NCI-H82 treated with DMSO at 0.1 percent for 48 hours (cell line): ENCODE measurements at regions not wholly inside any gene's neighbourhood (a gene's known extent, or its start where the extent isn't known, plus 50 kb on each side); places are given as distances from the start of the nearest gene placed in this dataset.
"Not testable (repeated sequence)": the region's sequence is repeated elsewhere in the genome, so short reads cannot be mapped to it uniquely, and the experiment has no call there.

Experiments
- DNase-seq: peaks from one replicate; lab custom pipeline; 2025; ENCODE audit not compliant: unreplicated experiment; lab: John Stamatoyannopoulos, UW

DNA sequence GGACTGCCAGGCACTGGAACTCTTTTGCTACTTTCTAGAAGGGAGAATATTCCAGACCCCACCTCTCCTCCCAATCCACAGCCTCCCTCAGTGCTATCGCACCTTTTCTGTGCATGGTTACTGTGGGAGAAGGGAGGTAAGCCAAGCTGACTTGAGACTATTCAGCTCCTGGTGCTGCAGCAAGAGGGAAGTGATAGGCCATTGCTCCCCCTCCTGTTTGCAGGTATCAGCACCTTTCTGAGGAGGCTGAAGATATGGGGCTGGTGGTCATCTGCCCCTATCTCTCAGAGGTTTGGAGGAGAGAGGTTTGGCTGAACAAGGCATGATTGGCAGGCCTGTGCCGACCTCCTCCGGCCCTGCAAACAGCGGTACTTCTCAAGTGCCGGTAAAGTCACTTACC is 103.3 kb upstream of the GATB start:
- DNase-seq = no peak

- DNase-seq = no peak
Observed at GRCh38 chr4:151862766-151863165, 102.0 kb upstream of the GATB start.

DNA sequence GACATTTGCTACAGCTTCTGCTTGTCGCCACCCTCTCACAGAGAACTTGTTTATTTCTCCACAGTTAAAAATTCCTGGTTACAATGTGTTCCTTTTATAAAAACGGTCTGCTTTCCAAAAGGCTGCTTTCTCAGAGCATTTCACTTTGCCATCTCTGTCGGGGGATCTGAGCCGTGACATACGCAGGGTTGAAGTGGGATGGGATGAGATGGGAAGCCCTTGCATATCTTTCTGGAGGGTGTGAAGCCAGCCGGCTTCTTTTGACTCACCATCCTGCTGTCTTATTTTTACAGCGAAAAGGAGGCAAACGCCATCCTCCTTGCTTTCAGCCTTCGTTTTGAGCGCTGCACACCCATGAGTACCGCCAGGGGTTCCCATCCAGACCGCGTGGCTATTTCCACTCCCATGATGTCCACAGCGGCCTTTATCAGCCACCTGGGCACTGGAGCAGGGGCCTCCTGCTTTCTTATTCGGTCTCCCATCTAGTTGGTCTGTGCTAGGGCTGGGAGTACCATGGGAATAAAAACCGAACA is 99.8 kb upstream of the GATB start:
- no peak for DNase-seq

DNA sequence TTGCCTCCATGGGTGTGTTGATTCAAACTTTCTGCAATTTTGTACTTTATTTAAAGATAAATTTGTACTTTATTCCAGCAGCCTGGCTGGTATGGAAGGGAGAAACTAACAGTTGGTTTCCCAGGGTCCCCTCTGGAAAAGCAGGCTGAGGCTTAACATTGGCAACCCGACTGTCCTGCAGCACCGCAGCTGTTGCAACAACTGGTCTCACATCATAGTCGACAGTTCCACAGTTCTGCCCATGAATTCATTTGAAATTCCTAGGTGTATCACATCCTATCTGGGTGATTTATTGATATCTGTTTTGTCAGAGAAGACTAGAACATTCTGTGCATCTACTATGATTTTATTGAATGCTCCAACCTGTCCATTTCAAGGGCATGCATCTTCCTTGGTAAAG is 98.8 kb upstream of the GATB start:
- DNase-seq = no peak

DNA sequence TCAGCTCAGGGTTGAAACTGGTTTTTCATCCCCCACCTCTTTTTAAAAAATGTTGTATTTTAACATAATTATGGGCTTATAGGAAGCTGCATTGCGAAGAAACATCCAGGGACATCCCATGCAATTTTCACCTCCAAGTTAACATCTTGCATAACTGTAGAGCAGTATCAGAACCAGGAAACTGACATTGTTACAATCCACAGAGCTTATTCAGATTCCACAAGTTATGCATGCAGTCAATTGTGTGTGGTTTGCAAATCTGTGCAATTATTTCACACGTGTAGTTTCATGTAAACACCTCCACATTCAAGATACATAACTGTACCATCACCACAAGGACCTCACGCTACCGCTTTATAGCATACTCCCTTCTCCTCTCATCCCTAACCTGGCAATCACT is 97.5 kb upstream of the GATB start:
- DNase-seq = no peak

DNA sequence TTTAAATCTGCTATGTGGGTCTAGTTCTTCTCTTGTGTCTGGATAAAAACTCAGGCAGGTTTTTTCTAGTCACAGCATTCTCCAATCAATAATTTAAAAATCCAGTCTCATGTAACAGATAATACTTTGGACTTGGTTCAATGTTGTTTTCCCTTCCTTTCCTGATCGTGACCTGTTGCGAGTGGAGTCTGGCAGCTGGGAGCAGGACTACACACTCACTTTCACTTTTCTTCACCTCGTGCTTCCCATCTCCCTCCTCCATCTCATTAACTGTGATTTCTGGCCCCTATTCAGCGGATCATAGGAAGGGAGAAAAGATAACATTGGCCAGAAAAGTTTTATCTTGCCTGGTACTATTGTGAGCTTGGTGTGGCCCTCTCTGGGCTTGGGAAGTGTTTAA is 96.6 kb upstream of the GATB start:
- DNase-seq = no peak

DNA sequence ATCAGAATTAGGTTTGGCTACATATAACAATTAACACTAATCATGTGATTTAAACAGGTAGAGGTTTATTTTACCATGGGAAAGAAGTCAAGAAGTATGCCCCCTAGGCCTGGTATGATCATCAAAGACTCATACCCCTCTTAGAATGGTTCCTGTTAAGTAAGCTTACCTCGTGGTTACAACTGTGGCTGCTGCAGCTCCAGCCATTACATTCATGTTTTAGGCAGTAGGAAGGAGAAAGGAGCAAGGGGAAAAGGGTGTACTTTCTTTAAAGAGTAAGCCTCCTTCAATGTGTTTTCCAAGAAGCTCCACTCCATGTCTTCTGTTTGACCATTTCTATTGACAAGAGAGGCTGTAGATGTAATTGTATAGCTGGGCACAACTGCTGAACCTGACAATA is 94.9 kb upstream of the GATB start:
- DNase-seq = no peak

DNA sequence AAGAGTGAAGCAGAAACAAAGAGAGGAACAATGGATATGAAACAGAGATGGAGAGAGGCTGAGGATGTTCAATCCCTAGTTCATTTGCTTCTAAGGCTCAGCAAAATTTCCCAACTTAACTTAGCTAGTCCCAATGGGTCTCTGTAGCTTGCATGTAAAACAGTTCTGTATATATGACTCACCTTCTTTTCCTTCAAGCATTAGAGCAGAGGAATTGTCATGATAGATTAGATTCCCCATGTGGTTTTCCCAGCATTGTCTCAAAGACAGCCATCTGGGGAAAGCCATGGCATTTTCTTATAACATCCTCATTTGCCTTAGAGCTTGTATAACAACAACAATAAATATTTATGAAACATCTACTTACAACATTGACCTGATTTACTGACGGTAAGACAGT is 93.9 kb upstream of the GATB start:
- no peak for DNase-seq

GRCh38 chr4:151853034-151853433 is 92.2 kb upstream of the GATB start:
- DNase-seq = no peak

DNA sequence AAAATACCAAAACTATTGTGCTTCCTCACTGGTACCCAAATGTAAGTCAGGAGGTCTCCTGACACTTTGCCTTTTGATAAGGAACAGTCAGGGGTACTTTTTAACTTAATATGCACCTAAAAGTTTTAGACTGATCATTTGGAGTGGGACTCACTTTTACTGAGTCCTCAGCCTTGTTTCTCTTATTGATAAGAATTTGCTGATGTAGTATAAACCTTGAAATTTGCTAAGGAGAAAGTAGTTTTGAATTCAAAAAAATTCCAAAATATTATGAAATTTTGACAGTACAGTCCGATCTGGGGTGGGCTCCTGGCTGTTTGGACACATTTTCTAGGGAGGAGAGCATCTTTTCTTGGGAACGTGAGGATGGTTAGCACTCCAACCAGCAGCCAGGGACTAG is 91.4 kb upstream of the GATB start:
- DNase-seq = no peak

- DNase-seq = no peak
Observed at GRCh38 chr4:151851354-151851753, 90.5 kb upstream of the GATB start.

GRCh38 chr4:151850791-151851213 is 90.0 kb upstream of the GATB start:
- DNase-seq = no peak

- not testable (repeated sequence) for DNase-seq
Observed at GRCh38 chr4:151845551-151845950, 84.7 kb upstream of the GATB start.

GRCh38 chr4:151842430-151843079 is 81.7 kb upstream of the GATB start:
- no peak for DNase-seq

GRCh38 chr4:151841107-151841506 is 80.3 kb upstream of the GATB start:
- no peak for DNase-seq

DNA sequence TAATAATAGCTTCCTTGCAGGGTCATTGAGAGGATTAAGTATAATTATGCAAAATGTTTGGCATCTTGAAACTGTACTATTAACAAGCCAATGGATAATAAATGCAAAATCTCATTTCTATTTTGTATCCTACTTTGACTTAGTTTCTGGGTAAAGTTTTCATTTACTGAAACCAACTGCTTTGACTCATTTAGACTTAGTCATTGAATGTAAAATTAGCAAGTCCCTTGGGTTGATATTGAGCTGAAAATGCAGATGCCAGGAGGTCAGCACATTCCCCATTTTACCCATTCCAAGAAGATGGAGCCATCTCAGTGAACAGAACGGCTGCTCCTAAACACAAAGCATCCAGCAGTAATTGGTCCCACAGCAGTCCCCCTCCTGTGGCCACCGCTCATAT is 74.7 kb upstream of the GATB start:
- no peak for DNase-seq

- DNase-seq = no peak
Observed at GRCh38 chr4:151833174-151833573, 72.4 kb upstream of the GATB start.

DNA sequence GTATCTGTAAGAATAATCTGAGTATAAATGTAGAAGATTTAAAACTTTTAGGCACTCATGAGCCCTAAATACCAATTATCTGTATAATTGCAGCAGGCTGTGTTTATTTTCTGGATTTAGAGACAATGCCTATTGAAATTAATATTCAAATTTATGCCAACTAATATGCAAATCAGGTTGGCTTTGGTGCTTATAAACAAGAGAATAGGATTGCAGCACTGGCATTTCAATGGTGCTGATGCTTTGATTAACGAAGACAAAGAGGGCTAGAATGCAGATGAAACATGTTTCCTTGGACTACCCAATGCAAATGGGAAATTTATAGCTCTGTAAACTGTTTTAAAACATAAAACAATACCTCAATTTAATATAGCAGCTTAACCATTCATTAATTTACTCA is 70.7 kb upstream of the GATB start:
- DNase-seq = no peak

DNA sequence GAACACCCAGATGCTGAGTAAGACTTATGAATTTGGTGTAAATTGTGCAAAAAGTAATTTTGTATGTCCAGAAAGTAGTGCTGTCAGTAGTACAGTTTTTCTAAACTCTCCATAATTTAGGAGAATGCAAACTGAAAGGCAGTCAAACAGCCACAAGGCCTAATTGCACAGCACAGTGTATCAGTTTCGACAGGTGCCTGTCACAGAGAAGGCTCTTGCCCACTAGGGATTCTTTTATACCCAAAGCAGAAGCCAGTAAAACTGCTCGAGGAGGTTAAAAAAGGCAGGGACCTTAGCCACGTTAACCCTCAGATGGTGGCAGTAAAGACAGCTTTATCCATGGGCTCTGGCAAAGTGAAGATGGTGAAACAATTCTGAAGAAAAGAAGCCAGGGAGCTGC is 69.4 kb upstream of the GATB start:
- DNase-seq = no peak

DNA sequence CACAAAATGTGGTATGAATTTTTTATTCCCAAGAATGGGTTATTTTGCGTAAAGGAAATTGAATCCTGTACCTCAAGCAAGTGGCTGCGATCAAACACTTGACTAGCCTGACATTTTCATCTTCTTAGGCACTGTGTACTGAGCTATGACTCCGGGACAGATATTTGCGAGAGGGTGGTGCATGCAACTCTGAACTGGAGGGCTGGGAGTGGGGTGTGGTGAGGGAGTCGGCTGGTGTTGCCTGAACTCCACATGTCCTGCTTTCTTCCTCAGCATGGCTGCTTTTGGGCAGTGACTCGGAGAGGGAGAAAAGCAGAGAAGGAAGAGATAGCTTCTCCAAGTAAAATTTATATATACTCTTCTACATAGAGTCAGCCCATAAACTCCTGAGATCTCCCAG is 68.5 kb upstream of the GATB start:
- no peak for DNase-seq

GRCh38 chr4:151824656-151825055 is 63.8 kb upstream of the GATB start:
- no peak for DNase-seq

GRCh38 chr4:151822331-151822730 is 61.5 kb upstream of the GATB start:
- DNase-seq = no peak

GRCh38 chr4:151820004-151820403 is 59.2 kb upstream of the GATB start:
- DNase-seq = no peak
